H1 (cell line): ENCODE measurements at regions not wholly inside any gene's neighbourhood (a gene's known extent, or its start where the extent isn't known, plus 50 kb on each side); places are given as distances from the start of the nearest gene placed in this dataset.

Experiments used
- CTCF ChIA-PET: fragments of 300-600 bp; sonication (Branson Sonifier 250); formaldehyde crosslinking; loops from one replicate; lab custom pipeline; 2021; ENCODE audit not compliant: partially characterized antibody; lab: Charles Lee
- POLR2A ChIA-PET: fragments of 300-600 bp; sonication (Branson Sonifier 250); formaldehyde crosslinking; loops from one replicate; lab custom pipeline; 2021; ENCODE audit warnings: inconsistent platforms; ENCODE audit not compliant: partially characterized antibody; lab: Charles Lee
- DNase-seq, 2 experiments: peaks; one replicate each; pipeline versions ENCODE4 v3.0.0 to v3.0.0-alpha.2; 2010 to 2022; ENCODE audit warnings: low spot score in 2 of 2, low read depth in 1 of 2, mixed read lengths in 1 of 2
- FAIRE-seq: peaks from 2 replicates; lab custom pipeline; 2011; peaks lifted over from hg19 to GRCh38; lab: Jason Lieb, UNC
- H2AFZ ChIP-seq: 2 replicates; pipeline ENCODE4 v1.8.1; 2012; ENCODE audit warnings: low read length, inconsistent platforms
- H2AK5ac ChIP-seq: 2 replicates; pipeline ENCODE4 v1.6.1; 2013; ENCODE audit warnings: low read depth, low read length
- H2BK120ac ChIP-seq: replicated peaks from 2 replicates; pipeline ENCODE3; 2013; ENCODE audit warnings: low read depth, low read length, inconsistent platforms
- H2BK12ac ChIP-seq: 2 replicates; pipeline ENCODE4 v1.6.1; 2013; ENCODE audit warnings: low read depth, low read length
- H2BK15ac ChIP-seq: 2 replicates; pipeline ENCODE4 v1.6.1; 2013; ENCODE audit warnings: low read length
- H2BK20ac ChIP-seq: 2 replicates; pipeline ENCODE4 v1.6.1; 2013; ENCODE audit warnings: low read length
- H2BK5ac ChIP-seq: 2 replicates; pipeline ENCODE4 v1.6.1; 2013; ENCODE audit warnings: low read depth, low read length
- H3K14ac ChIP-seq: 2 replicates; pipeline ENCODE4 v1.6.1; 2013; ENCODE audit warnings: inconsistent platforms; ENCODE audit not compliant: insufficient read length
- H3K18ac ChIP-seq: 2 replicates; pipeline ENCODE4 v1.6.1; 2013; ENCODE audit warnings: low read length; ENCODE audit errors: extremely low read depth
- H3K23ac ChIP-seq: 2 replicates; pipeline ENCODE4 v1.6.1; 2013; ENCODE audit warnings: inconsistent platforms; ENCODE audit not compliant: insufficient read length
- H3K23me2 ChIP-seq: 2 replicates; pipeline ENCODE4 v1.6.1; 2013; ENCODE audit warnings: low read depth, low read length
- H3K27ac ChIP-seq: 2 replicates; pipeline ENCODE4 v1.6.1; 2011; ENCODE audit warnings: low read depth, low read length, inconsistent platforms
- H3K27me3 ChIP-seq, 4 experiments: replicated peaks in 1 of 4; 1 replicate in 1 of 4; 2 replicates in 3 of 4; pipeline versions ENCODE4 v1.6.1 to v1.8.1; 2011 to 2013; ENCODE audit warnings: low read length in 3 of 4, mild to moderate bottlenecking in 3 of 4, inconsistent platforms in 2 of 4, mixed read lengths in 2 of 4, moderate library complexity in 1 of 4; ENCODE audit not compliant: control insufficient read depth in 3 of 4, insufficient read depth in 3 of 4; ENCODE audit errors: extremely low read depth in 1 of 4
- H3K36me3 ChIP-seq, 4 experiments: 2 replicates each; pipeline versions ENCODE4 v1.6.1 to v1.8.1; 2011 to 2013; ENCODE audit warnings: mild to moderate bottlenecking in 4 of 4, low read length in 3 of 4, moderate library complexity in 2 of 4, control low read depth in 1 of 4, inconsistent platforms in 1 of 4; ENCODE audit not compliant: insufficient read depth in 4 of 4, control insufficient read depth in 2 of 4
- H3K4ac ChIP-seq: replicated peaks from 2 replicates; pipeline ENCODE3; 2013; ENCODE audit warnings: low read length, low read depth, mixed read lengths, inconsistent platforms; ENCODE audit not compliant: insufficient read length
- H3K4me1 ChIP-seq, 4 experiments: replicated peaks in 1 of 4; 1 replicate in 1 of 4; 2 replicates in 3 of 4; pipeline versions ENCODE4 v1.6.1 to v1.8.1; 2011 to 2013; ENCODE audit warnings: low read length in 3 of 4, inconsistent platforms in 2 of 4, mixed read lengths in 1 of 4; ENCODE audit not compliant: insufficient read depth in 4 of 4, control insufficient read depth in 3 of 4
- H3K4me2 ChIP-seq, 2 experiments: 2 replicates each; pipeline versions ENCODE4 v1.6.1 to v1.8.1; 2011 to 2013; ENCODE audit warnings: low read depth in 2 of 2, low read length in 2 of 2, control low read depth in 1 of 2, inconsistent platforms in 1 of 2, mild to moderate bottlenecking in 1 of 2; ENCODE audit not compliant: insufficient read depth in 1 of 2
- H3K4me3 ChIP-seq, 4 experiments: fragments of 200-600, 300-600 bp in 1 of 4; sonication (generic), shearing (Covaris generic), sonication (Bioruptor Twin) in 1 of 4; 2 replicates each; pipeline versions ENCODE4 v1.5.1 to v1.8.1; 2011 to 2016; ENCODE audit warnings: low read length in 4 of 4, low read depth in 3 of 4, control low read depth in 2 of 4, inconsistent platforms in 2 of 4, mild to moderate bottlenecking in 2 of 4, mixed read lengths in 1 of 4, moderate library complexity in 1 of 4; ENCODE audit not compliant: insufficient read depth in 2 of 4; ENCODE audit errors: extremely low read depth in 1 of 4
- H3K56ac ChIP-seq: replicated peaks from 2 replicates; pipeline ENCODE3; 2013; ENCODE audit warnings: low read depth, mild to moderate bottlenecking, mixed read lengths, low read length, inconsistent platforms; ENCODE audit not compliant: insufficient read length
- H3K79me1 ChIP-seq: 2 replicates; pipeline ENCODE4 v1.6.1; 2013; ENCODE audit warnings: low read depth, low read length, control low read depth
- H3K79me2 ChIP-seq, 2 experiments: 2 replicates each; pipeline versions ENCODE4 v1.6.1 to v1.8.1; 2012 to 2013; ENCODE audit warnings: low read length in 2 of 2, mild to moderate bottlenecking in 2 of 2, inconsistent platforms in 1 of 2; ENCODE audit not compliant: insufficient read depth in 2 of 2, control insufficient read depth in 1 of 2
- H3K9ac ChIP-seq, 4 experiments: replicated peaks in 1 of 4; 1 replicate in 1 of 4; 2 replicates in 3 of 4; pipeline versions ENCODE4 v1.6.1 to v1.8.1; 2011 to 2013; ENCODE audit warnings: low read depth in 3 of 4, low read length in 3 of 4, control low read depth in 2 of 4, mild to moderate bottlenecking in 2 of 4, moderate library complexity in 2 of 4, inconsistent platforms in 1 of 4; ENCODE audit errors: extremely low read depth in 1 of 4
- H3K9me3 ChIP-seq, 2 experiments: 2 replicates each; pipeline versions ENCODE4 v1.6.1 to v1.8.1; 2012 to 2013; ENCODE audit warnings: mild to moderate bottlenecking in 2 of 2, moderate library complexity in 2 of 2, control low read depth in 1 of 2, inconsistent platforms in 1 of 2, low read depth in 1 of 2, low read length in 1 of 2, mixed read lengths in 1 of 2; ENCODE audit not compliant: insufficient read depth in 2 of 2
- H4K20me1 ChIP-seq, 2 experiments: replicated peaks in 1 of 2; 2 replicates each; pipeline versions ENCODE3 to v1.8.1; 2011 to 2013; ENCODE audit warnings: inconsistent platforms in 2 of 2, low read length in 2 of 2, mild to moderate bottlenecking in 1 of 2; ENCODE audit not compliant: insufficient read depth in 2 of 2, control insufficient read depth in 1 of 2
- H4K5ac ChIP-seq: 2 replicates; pipeline ENCODE4 v1.6.1; 2013; ENCODE audit warnings: low read length, low read depth, mixed read lengths, inconsistent platforms; ENCODE audit not compliant: insufficient read length
- H4K8ac ChIP-seq: 2 replicates; pipeline ENCODE4 v1.8.0; 2013; ENCODE audit warnings: mild to moderate bottlenecking, moderate library complexity, low read length, inconsistent platforms; ENCODE audit not compliant: insufficient read depth; ENCODE audit errors: extremely low read depth
- H4K91ac ChIP-seq: replicated peaks from 2 replicates; pipeline ENCODE3; 2013; ENCODE audit warnings: low read length, mixed read lengths, inconsistent platforms; ENCODE audit not compliant: insufficient read length
- BCL11A ChIP-seq, 2 experiments: IDR thresholded peaks; one replicate each; pipeline ENCODE4 v1.6.1; 2011; ENCODE audit warnings: low read depth in 2 of 2, low read length in 2 of 2, mild to moderate bottlenecking in 2 of 2
- BRCA1 ChIP-seq: IDR thresholded peaks from 2 replicates; pipeline ENCODE4 v1.6.1; 2012; ENCODE audit warnings: low read depth, low read length, improper control_type of control experiment
- CBX5 ChIP-seq: fragments of 300-800, 300-1000 bp; sonication (generic); IDR thresholded peaks from 2 replicates; pipeline ENCODE4 v1.7.1; 2016; ENCODE audit warnings: antibody characterized with exemption, low read length, low read depth
- EP300 ChIP-seq, 2 experiments: IDR thresholded peaks; 1 replicate in 1 of 2; 2 replicates in 1 of 2; pipeline ENCODE4 v1.6.1; 2011 to 2012; ENCODE audit warnings: low read depth in 2 of 2, low read length in 2 of 2, mild to moderate bottlenecking in 2 of 2, borderline replicate concordance in 1 of 2, inconsistent platforms in 1 of 2, moderate library complexity in 1 of 2
- EZH2 ChIP-seq: fragments of 200-600 bp; sonication (generic); IDR thresholded peaks from 2 replicates; pipeline ENCODE4 v1.7.1; 2012; ENCODE audit warnings: low read depth, mild to moderate bottlenecking, moderate library complexity, low read length, inconsistent platforms; ENCODE audit not compliant: severe bottlenecking
- RAD21 ChIP-seq, 2 experiments: IDR thresholded peaks in 1 of 2; conservative IDR thresholded peaks in 1 of 2; 2 replicates each; pipeline ENCODE4 v1.6.1; 2011; ENCODE audit warnings: low read depth in 2 of 2, low read length in 2 of 2, improper control_type of control experiment in 1 of 2, inconsistent platforms in 1 of 2, mild to moderate bottlenecking in 1 of 2, moderate library complexity in 1 of 2
- RNF2 ChIP-seq: fragments of 200-900, 300-1000 bp; sonication (generic); IDR thresholded peaks from 2 replicates; pipeline ENCODE4 v1.7.1; 2016; ENCODE audit warnings: borderline replicate concordance, low read depth, mild to moderate bottlenecking, antibody characterized with exemption, low read length; ENCODE audit not compliant: poor library complexity, severe bottlenecking; ENCODE audit errors: missing control alignments
- SAP30 ChIP-seq: fragments of 300-600 bp; sonication (generic); IDR thresholded peaks from 2 replicates; pipeline ENCODE4 v1.7.1; 2012; ENCODE audit warnings: low read length, moderate library complexity, mild to moderate bottlenecking, inconsistent platforms; ENCODE audit not compliant: insufficient read depth, insufficient replicate concordance
- SP1 ChIP-seq: IDR thresholded peaks from 2 replicates; pipeline ENCODE4 v1.6.1; 2011; ENCODE audit warnings: low read depth, low read length
- TAF1 ChIP-seq: IDR thresholded peaks from 2 replicates; pipeline ENCODE4 v1.6.1; 2011; ENCODE audit warnings: mild to moderate bottlenecking, low read depth, low read length
- TCF12 ChIP-seq: IDR thresholded peaks from 2 replicates; pipeline ENCODE4 v1.6.1; 2011; ENCODE audit warnings: low read depth, mild to moderate bottlenecking, low read length
- WGBS, 2 experiments: shearing (Covaris generic) in 1 of 2; methylation state at CpG; one replicate each; pipeline versions ENCODE4 v1.1.6 to v1.1.7; 2013 to 2015; ENCODE audit warnings: low lambda C conversion rate in 2 of 2, mixed read lengths in 2 of 2, inconsistent platforms in 1 of 2, low coverage in 1 of 2, missing lambda C conversion rate in 1 of 2; ENCODE audit not compliant: insufficient replicate concordance in 2 of 2, insufficient coverage in 1 of 2, insufficient read length in 1 of 2; ENCODE audit errors: extremely low coverage in 1 of 2, missing lambda C conversion rate in 1 of 2; 5-methylcytosine and 5-hydroxymethylcytosine counted together
- TF ChIP-seq, protein P1 (sequence below): IDR thresholded peaks from 2 replicates; pipeline ENCODE4 v1.6.1; 2012; ENCODE audit warnings: low read length, inconsistent platforms

DNA sequence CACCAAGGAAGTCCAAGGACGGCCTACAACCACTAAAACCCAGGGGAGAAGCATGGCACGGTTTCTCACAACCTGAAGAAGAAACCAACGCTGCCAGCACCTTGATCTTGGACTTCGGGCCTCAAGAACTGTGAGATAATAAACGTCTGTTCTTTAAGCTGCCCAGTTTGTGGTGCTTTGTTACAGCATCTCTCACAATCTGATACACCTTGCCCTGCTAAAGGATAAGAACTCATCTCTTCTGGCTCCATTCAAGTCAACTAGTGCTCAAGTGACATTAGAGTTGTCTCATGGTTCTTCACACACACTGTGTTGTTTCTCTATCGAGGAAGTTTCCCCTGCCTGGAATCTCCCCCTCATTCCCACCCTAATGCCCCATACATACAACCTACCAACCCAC lies 314.4 kb upstream of the RUNX1 start:
- no peak for FAIRE-seq
- TF ChIP-seq EZH2 (no peak), SP1 (no peak), EP300 (IDR thresholded peaks at IDR 0.05; ENCODE audit: borderline replicate concordance in 1 of 2, low read depth in 2 of 2, low read length in 2 of 2) (no peak), SAP30 (no peak), CBX5 (no peak), RNF2 (no peak), BCL11A (IDR thresholded peaks at IDR 0.05; ENCODE audit: low read depth in 2 of 2, low read length in 2 of 2) (no peak), TAF1 (no peak), BRCA1 (no peak), TCF12 (no peak), RAD21 (IDR thresholded peaks at IDR 0.05 in 1 of 2, conservative IDR thresholded peaks at IDR 0.05 in 1 of 2; ENCODE audit: low read depth in 2 of 2, low read length in 2 of 2) (no peak)
- TF ChIP-seq, protein P1, sequence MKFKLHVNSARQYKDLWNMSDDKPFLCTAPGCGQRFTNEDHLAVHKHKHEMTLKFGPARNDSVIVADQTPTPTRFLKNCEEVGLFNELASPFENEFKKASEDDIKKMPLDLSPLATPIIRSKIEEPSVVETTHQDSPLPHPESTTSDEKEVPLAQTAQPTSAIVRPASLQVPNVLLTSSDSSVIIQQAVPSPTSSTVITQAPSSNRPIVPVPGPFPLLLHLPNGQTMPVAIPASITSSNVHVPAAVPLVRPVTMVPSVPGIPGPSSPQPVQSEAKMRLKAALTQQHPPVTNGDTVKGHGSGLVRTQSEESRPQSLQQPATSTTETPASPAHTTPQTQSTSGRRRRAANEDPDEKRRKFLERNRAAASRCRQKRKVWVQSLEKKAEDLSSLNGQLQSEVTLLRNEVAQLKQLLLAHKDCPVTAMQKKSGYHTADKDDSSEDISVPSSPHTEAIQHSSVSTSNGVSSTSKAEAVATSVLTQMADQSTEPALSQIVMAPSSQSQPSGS: no peak

More for the DNA sequence above, 314.4 kb upstream of the RUNX1 start:
- H3K18ac ChIP-seq: no peak overlapping the region
- 94% methylated on average over 6 of the region's 6 CpGs; no CpG with 5 or more reads in 1 of the 2 experiments for WGBS, 2 experiments
- no peaks in the 10 kb centered on the region for H3K79me1 ChIP-seq
- H3K27me3 ChIP-seq: no peaks in the 10 kb centered on the region
- H3K4me1 ChIP-seq: peaks cover 0 to 7% (median 2%) of the 10 kb centered on the region in 4 experiments; a peak in 2 of 7 replicates
- H3K9ac ChIP-seq: no peak overlapping the region
- no peak overlapping the region for H3K14ac ChIP-seq
- H3K79me2 ChIP-seq: no peaks in the 10 kb centered on the region
- H3K56ac ChIP-seq: no peak overlapping the region
- no peak overlapping the region for H3K23ac ChIP-seq
- no peak overlapping the region for H3K4ac ChIP-seq
- POLR2A ChIA-PET: no interaction called here
- H2AFZ ChIP-seq: no peak overlapping the region
- H4K20me1 ChIP-seq: no peaks in the 10 kb centered on the region
- H3K23me2 ChIP-seq: no peaks in the 10 kb centered on the region
- H3K9me3 ChIP-seq: no peaks in the 10 kb centered on the region
- H4K5ac ChIP-seq: no peak overlapping the region
- H3K36me3 ChIP-seq: no peaks in the 10 kb centered on the region; a peak in 1 of 8 replicates
- H2BK120ac ChIP-seq: no peak overlapping the region
- H2BK5ac ChIP-seq: no peak overlapping the region
- H3K4me3 ChIP-seq: no peak overlapping the region
- H3K27ac ChIP-seq: no peak overlapping the region
- H2BK20ac ChIP-seq: no peak overlapping the region
- no peak overlapping the region for H4K91ac ChIP-seq
- CTCF ChIA-PET: no interaction called here
- no peak overlapping the region for H2BK12ac ChIP-seq
- H4K8ac ChIP-seq: no peak overlapping the region
- DNase-seq: no peak
- no peak overlapping the region for H3K4me2 ChIP-seq
- no peak overlapping the region for H2AK5ac ChIP-seq
- no peak overlapping the region for H2BK15ac ChIP-seq
